H1 (cell line): ENCODE measurements at regions not wholly inside any gene's neighbourhood (a gene's known extent, or its start where the extent isn't known, plus 50 kb on each side); places are given as distances from the start of the nearest gene placed in this dataset.

Experiments used
- FOSL1 ChIP-seq: IDR thresholded peaks from 2 replicates; pipeline ENCODE4 v1.6.1; 2011; ENCODE audit warnings: mild to moderate bottlenecking, low read depth, low read length, moderate library complexity; ENCODE audit not compliant: insufficient read depth
- GTF2F1 ChIP-seq: IDR thresholded peaks from 2 replicates; pipeline ENCODE4 v1.6.1; 2012; ENCODE audit warnings: low read depth, low read length, improper control_type of control experiment, borderline replicate concordance
- RNF2 ChIP-seq: fragments of 200-900, 300-1000 bp; sonication (generic); IDR thresholded peaks from 2 replicates; pipeline ENCODE4 v1.7.1; 2016; ENCODE audit warnings: borderline replicate concordance, low read depth, mild to moderate bottlenecking, antibody characterized with exemption, low read length; ENCODE audit not compliant: poor library complexity, severe bottlenecking; ENCODE audit errors: missing control alignments
- SUZ12 ChIP-seq: fragments of 200-600 bp; sonication (generic); IDR thresholded peaks from 2 replicates; pipeline ENCODE4 v1.6.1; 2012; ENCODE audit warnings: mild to moderate bottlenecking, inconsistent platforms, low read length, moderate library complexity, mixed read lengths
- TEAD4 ChIP-seq: IDR thresholded peaks from 2 replicates; pipeline ENCODE4 v1.6.1; 2012; ENCODE audit warnings: low read depth, low read length, inconsistent platforms, mixed read lengths

GRCh38 chr18:44582456-44582855, 98.2 kb upstream of the SETBP1 start (continued):
- TF ChIP-seq RNF2 (no peak), SUZ12 (no peak), FOSL1 (no peak), GTF2F1 (no peak), TEAD4 (no peak)
